ENCODE measurements at regions not wholly inside any gene's neighbourhood (a gene's known extent, or its start where the extent isn't known, plus 50 kb on each side); places are given as distances from the start of the nearest gene placed in this dataset.
"Not testable (repeated sequence)": the region's sequence is repeated elsewhere in the genome, so short reads cannot be mapped to it uniquely, and the experiment has no call there.

DNA sequence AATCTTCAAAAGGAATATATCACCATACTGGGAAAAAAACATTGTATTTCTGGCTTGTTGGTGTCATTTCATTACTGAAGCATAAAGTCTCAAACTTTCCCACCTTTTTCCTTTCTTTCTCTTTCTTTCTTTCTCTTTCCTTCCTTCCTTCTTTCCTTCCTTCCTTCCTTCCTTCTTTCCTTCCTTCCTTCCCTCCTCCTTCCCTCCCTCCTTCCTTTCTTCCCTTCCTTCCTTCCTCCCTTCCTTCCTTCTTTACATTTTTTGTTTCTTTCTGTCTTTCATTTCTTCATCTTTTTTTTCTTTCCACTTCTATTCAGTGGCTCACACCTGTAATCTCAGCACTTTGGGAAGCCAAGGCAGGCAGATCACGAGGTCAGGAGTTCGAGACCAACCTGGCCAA lies 1160.7 kb downstream of the PCDH7 start:
- TF ChIP-seq POLR2AphosphoS5, POLR2A (IDR thresholded peaks at IDR 0.05): not testable (repeated sequence)
- TF ChIP-seq, protein P1, sequence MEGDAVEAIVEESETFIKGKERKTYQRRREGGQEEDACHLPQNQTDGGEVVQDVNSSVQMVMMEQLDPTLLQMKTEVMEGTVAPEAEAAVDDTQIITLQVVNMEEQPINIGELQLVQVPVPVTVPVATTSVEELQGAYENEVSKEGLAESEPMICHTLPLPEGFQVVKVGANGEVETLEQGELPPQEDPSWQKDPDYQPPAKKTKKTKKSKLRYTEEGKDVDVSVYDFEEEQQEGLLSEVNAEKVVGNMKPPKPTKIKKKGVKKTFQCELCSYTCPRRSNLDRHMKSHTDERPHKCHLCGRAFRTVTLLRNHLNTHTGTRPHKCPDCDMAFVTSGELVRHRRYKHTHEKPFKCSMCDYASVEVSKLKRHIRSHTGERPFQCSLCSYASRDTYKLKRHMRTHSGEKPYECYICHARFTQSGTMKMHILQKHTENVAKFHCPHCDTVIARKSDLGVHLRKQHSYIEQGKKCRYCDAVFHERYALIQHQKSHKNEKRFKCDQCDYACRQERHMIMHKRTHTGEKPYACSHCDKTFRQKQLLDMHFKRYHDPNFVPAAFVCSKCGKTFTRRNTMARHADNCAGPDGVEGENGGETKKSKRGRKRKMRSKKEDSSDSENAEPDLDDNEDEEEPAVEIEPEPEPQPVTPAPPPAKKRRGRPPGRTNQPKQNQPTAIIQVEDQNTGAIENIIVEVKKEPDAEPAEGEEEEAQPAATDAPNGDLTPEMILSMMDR (IDR thresholded peaks at IDR 0.05): not testable (repeated sequence)
